Astrocyte of the cerebellum (primary cell): ENCODE measurements at regions not wholly inside any gene's neighbourhood (a gene's known extent, or its start where the extent isn't known, plus 50 kb on each side); places are given as distances from the start of the nearest gene placed in this dataset.

ENCODE experiments used
- DNase-seq: peaks from one replicate; pipeline ENCODE4 v3.0.0-alpha.2; 2011; ENCODE audit warnings: low read depth
- H3K4me3 ChIP-seq: 2 replicates; pipeline ENCODE4 v1.5.1; 2011; ENCODE audit warnings: mild to moderate bottlenecking, low read depth, low read length, moderate library complexity
- in situ Hi-C: cut with HindIII; loops from 2 replicates; pipeline ENCODE4 v1.10.0; 2017; ENCODE audit warnings: low sequenced_read_pairs
- TF ChIP-seq, protein P1 (sequence below): IDR thresholded peaks from 2 replicates; pipeline ENCODE4 v1.5.1; 2012; ENCODE audit warnings: low read length, low read depth, moderate library complexity, mild to moderate bottlenecking; ENCODE audit errors: missing control alignments

DNA sequence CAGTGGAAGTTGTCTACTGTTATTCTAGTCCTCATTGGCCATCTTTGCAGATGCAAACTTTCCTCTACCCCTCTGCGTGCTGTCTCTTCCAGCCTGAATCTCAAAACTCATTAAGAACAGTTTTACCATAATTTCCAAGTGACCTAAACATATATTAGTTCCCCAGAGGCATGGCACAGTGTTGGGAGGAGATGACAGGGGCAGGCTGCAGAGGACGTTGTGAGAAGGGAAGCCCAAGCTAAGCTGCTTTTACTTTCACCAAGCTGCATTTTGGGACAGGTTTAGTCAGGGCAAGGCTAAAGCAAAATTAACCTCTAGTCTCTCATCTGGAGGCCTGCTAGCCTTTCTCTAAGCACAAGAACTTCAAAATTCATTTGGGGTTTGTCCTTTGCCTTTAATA is 318.6 kb upstream of the SATB1 start:
- in situ Hi-C loops: loop anchor here (5.0 kb wide), 1 partner anchor 56 kb away; no protein-coding TSS in a partner anchor
- H3K4me3 ChIP-seq: no peak overlapping the region
- no peak for DNase-seq
- TF ChIP-seq, protein P1, sequence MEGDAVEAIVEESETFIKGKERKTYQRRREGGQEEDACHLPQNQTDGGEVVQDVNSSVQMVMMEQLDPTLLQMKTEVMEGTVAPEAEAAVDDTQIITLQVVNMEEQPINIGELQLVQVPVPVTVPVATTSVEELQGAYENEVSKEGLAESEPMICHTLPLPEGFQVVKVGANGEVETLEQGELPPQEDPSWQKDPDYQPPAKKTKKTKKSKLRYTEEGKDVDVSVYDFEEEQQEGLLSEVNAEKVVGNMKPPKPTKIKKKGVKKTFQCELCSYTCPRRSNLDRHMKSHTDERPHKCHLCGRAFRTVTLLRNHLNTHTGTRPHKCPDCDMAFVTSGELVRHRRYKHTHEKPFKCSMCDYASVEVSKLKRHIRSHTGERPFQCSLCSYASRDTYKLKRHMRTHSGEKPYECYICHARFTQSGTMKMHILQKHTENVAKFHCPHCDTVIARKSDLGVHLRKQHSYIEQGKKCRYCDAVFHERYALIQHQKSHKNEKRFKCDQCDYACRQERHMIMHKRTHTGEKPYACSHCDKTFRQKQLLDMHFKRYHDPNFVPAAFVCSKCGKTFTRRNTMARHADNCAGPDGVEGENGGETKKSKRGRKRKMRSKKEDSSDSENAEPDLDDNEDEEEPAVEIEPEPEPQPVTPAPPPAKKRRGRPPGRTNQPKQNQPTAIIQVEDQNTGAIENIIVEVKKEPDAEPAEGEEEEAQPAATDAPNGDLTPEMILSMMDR: no peak

DNA sequence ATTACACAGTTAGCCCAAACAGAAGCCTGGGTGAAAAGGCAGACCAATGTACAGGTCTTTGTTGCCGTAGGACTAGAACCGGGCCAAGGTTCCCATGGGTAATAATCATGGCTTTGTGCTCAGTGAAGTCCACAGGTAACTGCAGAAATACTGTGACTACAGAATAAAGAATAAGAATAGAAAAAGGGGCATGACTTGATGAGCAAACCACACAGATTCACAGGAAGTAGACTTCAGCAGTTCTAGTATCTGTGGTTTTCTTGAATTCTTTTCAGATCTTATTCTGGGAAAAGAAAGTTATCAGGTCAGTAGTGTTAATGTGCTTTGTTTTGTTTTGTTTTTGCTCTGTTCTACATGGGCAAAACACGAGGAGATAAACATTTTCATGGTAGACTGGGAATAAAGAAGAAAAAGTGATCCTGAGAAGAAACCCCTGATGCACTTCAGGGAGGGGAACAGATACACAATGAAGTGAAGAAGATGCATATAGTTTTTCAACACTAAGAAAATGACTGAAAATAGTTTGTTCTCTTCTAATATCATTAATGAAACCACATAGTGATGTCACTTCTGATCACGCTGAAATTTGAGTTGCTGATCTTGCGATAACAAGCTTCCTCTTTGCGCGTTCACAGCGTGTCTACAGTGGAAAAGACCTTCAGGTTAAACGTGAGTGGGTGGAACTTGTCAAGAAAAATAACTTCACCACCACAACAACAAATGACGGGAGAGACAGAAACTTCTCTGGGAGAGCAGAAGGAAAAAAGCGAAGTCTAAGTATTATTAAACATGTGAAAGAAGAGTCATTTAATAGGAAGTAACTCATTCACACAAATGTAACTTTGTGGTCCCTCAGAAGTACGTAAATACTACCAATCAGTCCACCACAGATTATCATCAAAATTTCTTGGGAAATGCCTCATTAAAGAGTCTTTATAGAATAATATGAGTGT is 315.8 kb upstream of the SATB1 start:
- TF ChIP-seq, protein P1: no peak
- in situ Hi-C loops: loop anchor here (5.0 kb wide), 1 partner anchor 54 kb away; no protein-coding TSS in a partner anchor
- no peak overlapping the region for H3K4me3 ChIP-seq
- no peak for DNase-seq

DNA sequence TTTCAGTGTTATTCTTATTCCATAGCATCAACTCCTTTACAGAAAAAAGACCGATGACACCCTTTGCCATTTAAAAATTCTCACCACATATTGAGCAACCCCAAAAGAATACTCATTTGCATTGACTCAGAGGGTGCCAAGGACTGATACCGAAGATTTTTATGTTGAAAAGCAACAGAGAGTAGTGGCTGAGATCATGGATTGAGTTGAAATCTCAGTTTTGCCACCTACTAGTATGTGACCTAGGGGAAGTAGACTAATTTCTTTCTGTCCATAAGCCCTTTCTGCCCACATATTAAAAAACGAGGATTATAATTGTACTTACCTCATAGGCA is 313.9 kb upstream of the SATB1 start:
- DNase-seq: no peak
- no peak overlapping the region for H3K4me3 ChIP-seq
- in situ Hi-C loops: no loop called here
- TF ChIP-seq, protein P1: no peak

DNA sequence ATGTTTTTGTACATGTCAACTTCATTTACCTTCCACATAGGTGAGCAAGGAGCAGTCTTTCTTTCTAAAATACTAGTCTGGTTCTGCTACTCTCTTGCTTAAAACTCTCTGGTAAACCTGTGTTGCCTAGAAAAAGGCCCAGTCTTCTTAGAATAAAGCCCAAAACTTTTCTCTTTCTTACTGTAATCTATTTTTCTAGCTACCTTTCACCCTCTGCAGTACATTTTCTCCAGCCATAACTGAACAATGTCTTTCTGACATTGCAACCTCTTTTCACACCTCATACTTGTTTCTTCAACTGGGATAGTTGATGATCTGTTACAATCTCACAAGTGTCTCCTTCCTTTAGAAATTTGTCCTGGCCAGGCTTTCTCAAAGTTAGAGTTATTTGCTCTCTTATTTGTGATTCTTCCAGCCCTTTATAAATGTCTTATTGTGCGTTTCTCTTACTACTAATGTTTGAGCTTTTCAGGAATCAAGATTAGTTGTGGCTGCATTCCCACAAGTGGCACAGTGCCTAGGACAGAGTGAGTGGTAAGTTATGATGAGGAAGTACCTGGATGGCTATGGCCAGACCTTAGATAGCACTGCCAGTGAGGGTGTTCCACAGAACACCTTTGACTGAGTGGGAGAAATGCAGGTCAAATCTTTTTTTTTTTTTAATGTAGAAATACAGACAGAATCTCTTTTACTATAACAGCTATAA is 313.4 kb upstream of the SATB1 start:
- TF ChIP-seq, protein P1: no peak
- in situ Hi-C loops: no loop called here
- no peak for DNase-seq
- H3K4me3 ChIP-seq: no peak overlapping the region

DNA sequence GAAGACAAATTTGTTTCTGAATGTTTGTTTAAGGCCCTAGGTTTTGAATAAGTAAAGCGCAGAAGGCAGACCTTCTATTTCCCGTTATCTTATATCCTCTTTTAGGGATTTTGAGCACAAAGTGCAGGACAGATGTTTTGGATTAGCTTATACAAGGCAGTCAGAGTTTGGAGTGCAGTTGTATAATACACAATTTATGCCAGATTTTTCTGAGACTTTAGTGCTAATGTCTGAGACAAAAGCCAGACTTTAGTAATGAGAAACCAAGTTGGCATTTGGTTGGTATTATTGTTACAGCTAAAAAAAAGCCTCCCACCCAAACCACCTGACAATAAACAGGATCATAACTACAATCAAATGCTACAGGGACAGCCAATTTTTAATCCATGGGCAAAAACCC is 309.9 kb upstream of the SATB1 start:
- TF ChIP-seq, protein P1: no peak
- in situ Hi-C loops: no loop called here
- no peak overlapping the region for H3K4me3 ChIP-seq

DNA sequence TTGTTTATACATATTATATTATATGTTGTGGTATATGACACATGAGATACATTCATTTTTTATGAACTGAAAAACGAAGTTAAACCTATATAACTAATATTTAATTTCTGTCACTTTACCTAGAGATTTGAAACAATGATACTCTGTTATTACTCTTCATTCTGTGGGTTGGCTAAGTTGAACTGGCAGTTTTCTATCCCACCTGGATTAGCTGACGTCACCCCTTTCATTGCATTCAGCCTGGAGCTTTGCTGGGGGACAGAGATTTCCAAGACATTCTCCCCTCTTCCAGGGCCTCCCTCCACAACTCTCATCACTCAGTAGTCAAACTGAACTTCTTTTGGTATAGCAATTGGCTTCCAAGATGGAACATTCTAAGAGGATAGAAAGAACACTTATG is 309.2 kb upstream of the SATB1 start:
- no peak for DNase-seq
- TF ChIP-seq, protein P1: no peak
- in situ Hi-C loops: no loop called here
- H3K4me3 ChIP-seq: no peak overlapping the region

More for the DNA sequence above, 309.9 kb upstream of the SATB1 start:
- no peak for DNase-seq
